Adrenal gland (tissue), 9 donors: ENCODE measurements at regions not wholly inside any gene's neighbourhood (a gene's known extent, or its start where the extent isn't known, plus 50 kb on each side); places are given as distances from the start of the nearest gene placed in this dataset.

Experiments
- DNase-seq, 7 donors: peaks; one replicate each; pipeline ENCODE4 v3.0.0-alpha.2; 2019 to 2020
- H3K27ac ChIP-seq, 5 donors: fragments of 200-600 bp; sonication (generic) in 4 of 5; 1 replicate in 3 of 5; 2 replicates in 2 of 5; pipeline versions ENCODE4 v1.5.1 to v1.8.0; 2016 to 2020; ENCODE audit warnings: mild to moderate bottlenecking in 1 of 5
- H3K27me3 ChIP-seq: fragments of 200-600 bp; 2 replicates; pipeline ENCODE4 v1.8.0; 2021
- H3K36me3 ChIP-seq, 2 donors: fragments of 200-600 bp; replicated peaks in 1 of 2; 1 replicate in 1 of 2; 2 replicates in 1 of 2; pipeline versions ENCODE4 v1.5.1 to v1.8.0; 2018 to 2022
- H3K4me1 ChIP-seq, 2 donors: fragments of 200-600 bp; replicated peaks in 1 of 2; 1 replicate in 1 of 2; 2 replicates in 1 of 2; pipeline versions ENCODE4 v1.5.1 to v1.8.0; 2018 to 2021
- H3K4me3 ChIP-seq, 4 donors: fragments of 200-600 bp; sonication (generic) in 3 of 4; one replicate each; pipeline ENCODE4 v1.5.1; 2016 to 2018
- H3K9me3 ChIP-seq, 3 donors: fragments of 200-600 bp; sonication (generic) in 1 of 3; replicated peaks in 1 of 3; 1 replicate in 2 of 3; 2 replicates in 1 of 3; pipeline versions ENCODE4 v1.5.1 to v1.8.0; 2016 to 2021
- POLR2A ChIP-seq, 2 donors: fragments of 450-650 bp; IDR thresholded peaks; one replicate each; pipeline ENCODE4 v1.6.1; 2017; ENCODE audit warnings: antibody characterized with exemption in 2 of 2, mild to moderate bottlenecking in 2 of 2, moderate library complexity in 1 of 2
- WGBS, 4 donors: extraction: QIAGEN DNeasy Blood & Tissue Kit in 2 of 4; methylation state at CpG; one replicate each; pipeline versions ENCODE4 v1.1.5 to v1.1.7; 2013 to 2017; 5-methylcytosine and 5-hydroxymethylcytosine counted together
- intact Hi-C, 2 donors: fragments of 100-400 bp; cut with DNase I; formaldehyde crosslinking; loops; one replicate each; pipeline versions ENCODE4 v1.14.1 to v1.15.0; 2022 to 2023
- TF ChIP-seq, protein P1 (sequence below), 6 experiments: fragments of 450-650 bp in 4 of 6; fragments of 200-600 bp in 2 of 6; sonication (generic) in 1 of 6; IDR thresholded peaks; 1 replicate in 5 of 6; 2 replicates in 1 of 6; pipeline versions ENCODE4 v1.5.1 to v1.8.0; 2016 to 2021; ENCODE audit warnings: antibody characterized with exemption in 6 of 6, mild to moderate bottlenecking in 2 of 6, moderate library complexity in 1 of 6
- donor health status: healthy with polysubstance abuse.
- donor health status: Bipolar disorder and iron deficiency.
- donor health status: DM: yes; HTN: yes; CAD: no.
- donor health status: DM: no; HTN: no; CAD: no.
- donor health status: DM: no; HTN: no; CAD: no.

DNA sequence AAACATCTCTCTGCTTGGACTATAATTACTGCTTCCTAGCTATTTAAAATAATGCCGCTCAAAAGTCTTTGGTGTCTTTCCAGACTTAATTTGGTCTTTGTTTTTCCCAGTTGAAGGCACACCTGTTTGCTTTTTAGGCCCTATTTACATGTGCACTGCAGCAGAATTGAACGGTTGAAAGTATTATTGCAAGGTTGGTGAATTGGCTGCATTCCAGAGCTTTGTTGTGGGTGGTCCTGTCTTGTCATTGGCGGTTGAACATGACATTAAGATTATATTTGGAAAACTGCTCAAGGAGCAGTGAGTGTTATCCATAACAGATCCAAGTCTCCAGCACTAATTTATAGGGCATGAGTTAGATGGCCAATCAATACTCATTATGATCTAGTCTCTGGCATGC is 656.3 kb downstream of the PTPRC start:
- intact Hi-C loops, result no loop called here
- Histone ChIP-seq H3K9me3 (no peaks in the 10 kb centered on the region), H3K36me3 (no peaks in the 10 kb centered on the region), H3K27me3 (no peaks in the 10 kb centered on the region), H3K4me3 (no peak overlapping the region), H3K4me1 (no peaks in the 10 kb centered on the region), H3K27ac (no peak overlapping the region)
- TF ChIP-seq POLR2A (IDR thresholded peaks at IDR 0.05), result no peak
- TF ChIP-seq, protein P1, sequence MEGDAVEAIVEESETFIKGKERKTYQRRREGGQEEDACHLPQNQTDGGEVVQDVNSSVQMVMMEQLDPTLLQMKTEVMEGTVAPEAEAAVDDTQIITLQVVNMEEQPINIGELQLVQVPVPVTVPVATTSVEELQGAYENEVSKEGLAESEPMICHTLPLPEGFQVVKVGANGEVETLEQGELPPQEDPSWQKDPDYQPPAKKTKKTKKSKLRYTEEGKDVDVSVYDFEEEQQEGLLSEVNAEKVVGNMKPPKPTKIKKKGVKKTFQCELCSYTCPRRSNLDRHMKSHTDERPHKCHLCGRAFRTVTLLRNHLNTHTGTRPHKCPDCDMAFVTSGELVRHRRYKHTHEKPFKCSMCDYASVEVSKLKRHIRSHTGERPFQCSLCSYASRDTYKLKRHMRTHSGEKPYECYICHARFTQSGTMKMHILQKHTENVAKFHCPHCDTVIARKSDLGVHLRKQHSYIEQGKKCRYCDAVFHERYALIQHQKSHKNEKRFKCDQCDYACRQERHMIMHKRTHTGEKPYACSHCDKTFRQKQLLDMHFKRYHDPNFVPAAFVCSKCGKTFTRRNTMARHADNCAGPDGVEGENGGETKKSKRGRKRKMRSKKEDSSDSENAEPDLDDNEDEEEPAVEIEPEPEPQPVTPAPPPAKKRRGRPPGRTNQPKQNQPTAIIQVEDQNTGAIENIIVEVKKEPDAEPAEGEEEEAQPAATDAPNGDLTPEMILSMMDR (IDR thresholded peaks at IDR 0.05), result no peak
- no peak for DNase-seq
- WGBS, 4 donors, result 38 to 50% (median 44%) methylated on average over 3 of the region's 3 CpGs

DNA sequence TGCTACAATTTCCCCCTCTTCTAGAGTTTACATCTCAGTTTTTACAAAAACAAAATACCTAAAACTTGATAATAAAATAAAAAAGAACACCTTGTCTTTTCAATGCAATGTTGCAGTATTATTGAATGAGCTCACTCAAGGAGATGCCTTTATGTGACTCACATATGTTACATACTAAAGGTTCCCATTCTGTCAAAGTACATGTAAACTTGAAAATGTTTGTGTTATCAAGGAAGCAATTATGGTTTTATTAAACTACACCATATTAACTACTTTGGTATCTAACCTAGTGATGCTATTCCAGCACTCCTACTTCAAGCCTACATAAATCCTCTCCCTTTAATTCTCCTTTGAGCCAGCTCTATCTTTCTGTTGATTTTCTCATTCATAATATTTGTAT is 658.3 kb downstream of the PTPRC start:
- Histone ChIP-seq H3K9me3 (no peaks in the 10 kb centered on the region), H3K36me3 (no peaks in the 10 kb centered on the region), H3K27me3 (no peaks in the 10 kb centered on the region), H3K4me1 (no peaks in the 10 kb centered on the region), H3K27ac (no peak overlapping the region), H3K4me3 (no peak overlapping the region)
- DNase-seq, result no peak
- intact Hi-C loops, result no loop called here
- TF ChIP-seq, protein P1 (IDR thresholded peaks at IDR 0.05), result no peak
- no peak for TF ChIP-seq POLR2A (IDR thresholded peaks at IDR 0.05)

DNA sequence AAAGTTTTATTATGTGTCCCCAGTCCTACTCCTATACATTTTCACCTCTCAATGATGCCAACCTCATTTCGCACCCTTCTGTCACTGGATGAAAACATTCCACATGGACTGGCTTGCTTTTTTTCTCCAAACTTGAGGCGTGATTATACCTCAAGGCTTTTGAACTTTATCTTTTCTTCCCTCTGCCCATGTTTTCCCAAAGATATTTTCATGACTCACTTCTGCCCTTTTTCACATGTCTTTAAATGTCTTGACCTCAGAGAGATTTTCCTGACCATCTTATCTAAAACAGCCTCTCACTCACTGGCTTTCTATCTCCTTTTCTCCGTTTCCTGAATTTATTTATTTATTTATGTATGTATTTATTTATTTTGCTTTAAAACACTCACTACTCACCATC is 659.0 kb downstream of the PTPRC start:
- DNase-seq, result no peak
- no peak overlapping the region for H3K4me3 ChIP-seq
- no peaks in the 10 kb centered on the region for H3K27me3 ChIP-seq
- intact Hi-C loops, result no loop called here
- 37 to 58% (median 53%) methylated on average over 3 of the region's 3 CpGs for WGBS, 4 donors
- H3K9me3 ChIP-seq, result no peaks in the 10 kb centered on the region
- TF ChIP-seq, protein P1 (IDR thresholded peaks at IDR 0.05), result no peak
- no peak for TF ChIP-seq POLR2A (IDR thresholded peaks at IDR 0.05)
- no peaks in the 10 kb centered on the region for H3K4me1 ChIP-seq
- no peak overlapping the region for H3K27ac ChIP-seq
- no peaks in the 10 kb centered on the region for H3K36me3 ChIP-seq

DNA sequence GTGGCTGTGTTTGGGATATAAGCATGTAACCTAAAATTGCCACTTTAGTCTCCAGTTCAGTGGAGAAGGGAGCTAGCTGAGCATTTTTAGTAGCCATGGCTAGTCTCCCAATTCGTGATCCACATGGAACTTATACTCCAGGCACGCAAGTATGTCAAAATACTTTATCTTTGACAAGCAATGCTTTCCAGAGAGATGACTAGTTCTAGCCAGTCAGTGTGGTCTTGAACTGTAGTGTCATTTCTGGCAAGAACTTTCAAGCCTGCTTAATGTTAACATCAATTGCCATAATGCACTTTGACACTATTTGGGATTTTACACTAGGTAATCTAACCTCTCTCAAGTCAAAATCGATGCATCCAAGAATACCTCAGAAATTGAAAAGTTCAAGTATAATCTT is 660.0 kb downstream of the PTPRC start:
- Histone ChIP-seq H3K27me3 (no peaks in the 10 kb centered on the region), H3K36me3 (no peaks in the 10 kb centered on the region), H3K27ac (no peak overlapping the region), H3K4me1 (no peaks in the 10 kb centered on the region), H3K9me3 (no peaks in the 10 kb centered on the region), H3K4me3 (no peak overlapping the region)
- intact Hi-C loops, result no loop called here
- WGBS, 4 donors, result 74 to 89% (median 79%) methylated on average over 3 of the region's 3 CpGs
- DNase-seq, result no peak
- TF ChIP-seq, protein P1 (IDR thresholded peaks at IDR 0.05), result no peak
- no peak for TF ChIP-seq POLR2A (IDR thresholded peaks at IDR 0.05)
